SHP77 (cell line): ENCODE measurements at regions not wholly inside any gene's neighbourhood (a gene's known extent, or its start where the extent isn't known, plus 50 kb on each side); places are given as distances from the start of the nearest gene placed in this dataset.

Experiments
- DNase-seq, 2 experiments: peaks; one replicate each; lab custom pipeline; 2025; lab: John Stamatoyannopoulos, UW

DNA sequence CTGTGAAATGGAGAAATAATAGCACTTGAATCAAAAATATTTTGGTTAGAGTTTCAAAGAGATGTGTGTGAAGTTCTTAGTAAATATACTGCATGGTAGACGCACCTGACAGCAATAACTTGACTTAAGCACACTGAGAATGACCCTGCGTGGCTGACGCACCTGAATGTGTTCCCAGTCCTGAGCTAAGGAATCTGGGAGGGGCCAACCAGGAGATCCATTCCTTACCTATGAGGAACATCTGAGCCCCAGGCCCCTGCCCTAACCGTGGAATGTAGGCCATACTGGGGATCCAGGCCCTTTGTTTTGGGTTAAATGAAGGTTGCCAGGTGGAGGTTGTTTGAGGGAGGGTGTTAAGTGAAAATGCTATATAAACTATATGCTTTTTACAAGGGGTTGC, 284.4 kb downstream of the RBM43 start:
- DNase-seq = no peak

DNA sequence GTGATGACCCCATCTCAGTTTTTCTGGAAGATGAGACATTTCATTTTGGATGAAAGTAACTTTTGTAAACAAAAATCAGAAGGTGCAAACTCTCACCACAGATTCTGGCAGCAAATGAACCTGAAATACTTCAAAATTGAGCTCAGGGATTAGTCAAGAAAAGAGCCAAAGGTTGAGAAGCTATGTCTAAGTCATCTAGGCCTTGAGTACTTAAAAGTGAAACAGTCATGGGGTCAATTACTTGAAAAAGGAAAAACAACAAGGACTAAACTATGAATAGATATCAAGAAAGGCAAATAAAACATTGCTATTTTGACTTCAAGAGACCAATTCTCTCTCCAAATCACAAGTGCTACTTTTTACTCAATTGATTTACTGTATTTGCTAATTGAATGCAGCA, 285.1 kb downstream of the RBM43 start:
- no peak for DNase-seq

DNA sequence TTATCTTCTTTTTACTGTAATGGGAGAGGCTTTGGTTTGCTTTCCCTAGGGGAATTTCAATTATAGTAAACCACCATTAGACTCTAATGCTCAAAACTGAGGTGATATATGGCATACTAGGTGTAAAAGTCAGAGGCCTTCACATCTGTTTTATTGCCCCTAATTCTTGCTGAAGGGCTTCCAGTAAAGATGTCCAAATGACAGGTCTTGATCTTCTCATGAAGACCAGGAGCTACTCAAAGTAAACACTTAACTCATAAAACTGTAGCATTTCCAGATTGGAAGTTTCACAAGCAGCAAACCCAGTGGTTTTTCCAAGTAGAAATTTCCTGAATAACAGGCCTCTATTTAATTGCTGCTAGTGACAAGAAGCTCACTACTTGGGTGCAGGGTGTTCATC, 286.8 kb downstream of the RBM43 start:
- no peak for DNase-seq

DNA sequence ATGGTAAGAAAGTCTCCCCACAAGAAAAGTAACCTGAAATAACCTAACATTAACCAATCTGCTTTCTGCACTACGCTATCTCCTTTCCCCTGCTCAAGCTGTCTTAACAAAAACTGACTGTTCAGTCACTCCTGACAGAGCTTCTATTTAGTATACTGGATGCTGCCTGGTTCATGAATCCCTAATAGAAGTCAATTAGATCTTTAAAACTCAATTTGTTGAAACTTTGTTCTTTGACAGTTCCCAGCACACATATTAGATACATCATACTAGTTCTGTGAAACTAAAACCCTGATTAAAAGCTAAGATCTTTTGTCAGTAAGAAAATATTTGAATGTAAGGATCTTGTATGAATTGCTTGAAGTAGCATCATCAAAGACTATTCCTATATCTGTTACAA, 287.4 kb downstream of the RBM43 start:
- no peak for DNase-seq

GRCh38 chr2:150971910-150972309, 289.8 kb downstream of the RBM43 start:
- no peak for DNase-seq

GRCh38 chr2:150963336-150963735, 298.3 kb downstream of the RBM43 start:
- DNase-seq = no peak

GRCh38 chr2:150955231-150955630, 306.4 kb downstream of the RBM43 start:
- no peak for DNase-seq

DNA sequence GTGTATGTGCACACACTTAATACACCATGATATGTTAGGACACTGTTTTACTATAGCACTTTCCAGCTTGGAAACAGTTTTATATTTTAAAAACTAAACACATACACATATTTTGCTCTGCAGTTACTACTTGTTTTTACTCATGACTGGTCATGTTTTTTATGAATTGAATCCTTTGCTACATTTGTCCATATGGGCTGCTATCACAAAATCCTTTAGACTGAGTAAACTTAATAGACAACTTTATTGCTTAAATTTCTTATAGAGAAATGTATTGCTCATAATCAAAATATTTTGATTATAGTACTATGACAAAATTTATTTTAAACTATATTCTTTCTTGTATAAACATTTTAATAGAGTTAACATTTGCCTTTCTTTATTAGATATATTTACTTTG, 314.8 kb downstream of the RBM43 start:
- no peak for DNase-seq

DNA sequence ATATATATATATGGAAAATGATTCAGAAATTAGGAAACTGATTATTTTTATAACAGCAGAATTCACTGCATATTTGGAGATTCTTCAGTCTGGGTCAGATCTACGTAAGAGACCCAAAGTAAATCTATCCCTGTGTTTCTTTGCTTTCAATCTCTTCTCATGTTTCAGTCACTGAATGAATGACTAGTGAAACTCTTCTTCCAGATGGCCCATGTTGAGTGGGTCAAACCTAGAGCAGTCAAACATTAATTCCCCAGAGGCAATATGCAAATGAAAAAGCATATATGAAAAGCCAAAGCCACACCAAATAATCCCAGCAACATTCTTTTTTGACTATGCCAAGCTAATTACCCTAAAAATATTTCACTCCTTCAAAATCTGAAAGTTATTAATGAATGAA, 317.3 kb downstream of the RBM43 start:
- no peak for DNase-seq

DNA sequence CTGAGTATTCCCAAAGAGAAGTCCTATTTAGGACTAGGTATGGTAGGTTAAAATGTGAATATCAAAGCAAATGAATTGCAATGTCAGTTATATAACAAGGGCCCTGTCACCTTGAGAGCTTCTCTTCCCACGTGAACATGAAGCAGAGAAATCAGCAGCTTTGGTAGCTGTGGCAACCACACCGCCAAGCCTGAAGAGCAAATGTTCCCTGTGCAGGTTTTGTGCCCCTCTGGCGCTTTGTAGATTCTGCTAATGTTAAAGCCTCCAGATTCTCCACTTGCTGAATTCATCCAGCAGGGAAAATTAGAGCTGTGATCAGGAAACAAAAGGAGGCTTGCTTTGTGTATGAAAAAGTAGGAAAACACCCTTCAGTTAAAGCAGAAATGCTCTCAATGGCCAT, 322.6 kb downstream of the RBM43 start:
- no peak for DNase-seq

GRCh38 chr2:150938527-150938926, 323.1 kb downstream of the RBM43 start:
- no peak for DNase-seq

GRCh38 chr2:150937030-150937429, 324.6 kb downstream of the RBM43 start:
- no peak for DNase-seq

GRCh38 chr2:150931451-150931850, 330.2 kb downstream of the RBM43 start:
- DNase-seq = no peak

GRCh38 chr2:150925611-150926010, 336.1 kb downstream of the RBM43 start:
- DNase-seq = no peak

DNA sequence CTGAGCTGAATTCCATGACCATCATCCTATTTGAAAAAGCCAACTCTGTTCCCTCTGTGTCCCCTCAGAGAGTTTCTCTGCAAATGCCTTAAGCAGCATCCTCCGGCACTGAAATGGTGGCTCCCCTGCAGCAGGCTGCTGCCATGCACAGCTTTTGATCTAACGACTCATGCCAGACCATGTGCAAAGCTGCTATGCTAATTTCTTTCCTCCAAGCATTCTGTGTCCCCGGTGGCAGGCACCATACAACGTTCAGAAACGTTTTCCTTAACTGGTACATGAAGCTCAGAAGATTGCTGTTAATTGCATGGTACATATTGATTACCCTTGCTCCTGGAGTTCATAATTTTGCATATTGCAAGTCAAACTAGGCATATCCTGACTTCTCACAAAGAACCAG, 336.8 kb downstream of the RBM43 start:
- DNase-seq = no peak

DNA sequence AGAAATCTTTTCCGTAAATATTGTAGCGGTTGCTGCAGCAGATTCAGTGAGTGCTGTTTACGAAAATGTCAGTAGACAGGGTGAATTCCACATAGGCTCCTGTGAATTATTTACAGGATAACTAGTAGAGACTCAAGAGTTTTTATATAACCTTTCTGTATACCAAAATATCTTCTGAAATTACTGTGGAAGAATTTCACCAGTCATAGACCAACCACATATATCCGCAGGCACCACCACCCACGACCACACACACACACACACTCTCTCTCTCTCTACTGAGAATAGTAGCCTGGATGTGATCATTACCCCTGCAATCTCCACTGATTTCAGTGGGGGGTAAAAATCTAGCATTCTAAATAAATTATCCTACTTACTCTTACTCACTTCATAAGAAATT, 341.8 kb downstream of the RBM43 start:
- no peak for DNase-seq

DNA sequence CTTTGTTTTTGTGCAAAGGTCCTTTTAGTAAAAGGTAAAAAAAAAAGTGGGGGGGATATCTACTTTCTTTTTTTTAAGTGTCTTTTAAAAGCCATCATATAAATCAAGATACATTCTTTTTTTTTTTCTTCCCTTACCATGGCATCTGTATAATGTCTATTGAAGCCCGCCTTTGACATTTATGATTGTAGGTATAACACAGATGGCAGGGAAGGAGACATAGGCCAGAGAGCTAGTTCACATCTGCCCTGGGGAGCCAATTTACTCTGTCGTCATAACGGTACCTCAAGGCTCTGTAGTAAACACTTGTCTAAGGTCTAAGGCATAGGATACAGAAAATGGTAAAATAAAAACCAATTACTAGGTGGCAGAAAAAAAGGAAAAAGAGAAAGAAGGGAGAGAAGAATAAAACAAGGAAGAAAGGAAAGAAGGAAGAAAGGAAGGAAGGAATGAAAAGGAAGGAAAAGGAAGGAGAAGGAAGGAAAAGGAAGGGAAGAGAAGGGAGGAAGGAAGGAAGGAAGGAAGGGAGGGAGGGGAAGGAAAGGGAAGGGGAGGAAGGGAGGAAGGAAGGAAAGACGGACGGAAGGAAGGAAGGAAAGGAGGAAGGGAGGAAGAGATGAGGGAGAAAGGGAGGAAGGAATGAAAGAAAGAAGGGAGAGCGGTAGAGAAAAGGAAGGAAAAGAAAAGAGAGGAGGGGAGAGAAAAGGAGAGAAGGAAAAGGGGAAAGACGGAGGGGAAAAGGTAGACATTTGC, 343.5 kb downstream of the RBM43 start:
- DNase-seq = no peak

GRCh38 chr2:150916467-150917396, 344.9 kb downstream of the RBM43 start:
- no peak for DNase-seq

- no peak for DNase-seq
These were observed 349.8 kb downstream of the RBM43 start for GRCh38 chr2:150911766-150912280.

- no peak for DNase-seq
These were observed 352.1 kb downstream of the RBM43 start for GRCh38 chr2:150909613-150910012.

DNA sequence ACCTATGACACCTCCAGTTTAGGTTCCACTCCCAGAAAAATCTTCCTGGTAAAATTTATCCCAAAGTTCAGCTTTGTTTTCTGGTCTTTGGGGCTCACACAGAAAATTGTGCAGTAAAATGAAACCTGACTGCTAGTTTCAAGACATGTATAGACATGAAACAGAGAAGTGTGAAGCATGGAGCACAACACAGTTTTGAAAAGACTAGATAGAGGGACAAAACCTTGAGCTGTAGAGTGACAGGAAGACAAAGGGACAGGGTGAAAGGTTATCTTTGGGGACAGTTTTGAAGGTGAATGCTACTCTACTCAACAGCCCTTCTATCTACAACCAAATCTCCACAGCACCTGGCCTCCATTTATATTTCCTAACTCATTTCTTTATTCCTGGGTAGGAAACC, 352.6 kb downstream of the RBM43 start:
- DNase-seq = no peak

DNA sequence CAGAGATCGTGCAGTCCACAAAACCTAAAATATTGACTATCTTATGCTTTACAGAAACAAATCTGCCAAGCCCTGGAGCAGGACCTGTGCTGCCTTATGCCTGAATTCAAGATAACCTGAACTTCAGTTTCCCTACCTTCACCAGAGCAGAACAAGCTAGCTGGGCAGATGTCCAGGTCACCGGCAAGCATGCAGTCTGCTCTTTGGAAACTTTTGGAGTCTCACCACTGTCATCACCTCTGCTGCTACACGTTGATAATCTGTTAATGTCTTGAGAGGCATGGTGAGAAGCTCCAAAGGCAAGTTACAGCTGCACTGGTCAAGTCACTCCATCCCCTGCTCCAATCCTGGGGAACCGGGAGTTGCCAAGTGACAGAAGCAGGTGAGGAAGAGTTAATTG, 354.2 kb downstream of the RBM43 start:
- no peak for DNase-seq

- no peak for DNase-seq
These were observed 358.2 kb downstream of the RBM43 start for GRCh38 chr2:150903461-150903860.
